Inferior parietal cortex (tissue), 1 donor: ENCODE measurements at regions not wholly inside any gene's neighbourhood (a gene's known extent, or its start where the extent isn't known, plus 50 kb on each side); places are given as distances from the start of the nearest gene placed in this dataset.
A peak's percentile ranks its signal among the peaks of the same experiment; 100 is the strongest.
"Not testable (repeated sequence)": the region's sequence is repeated elsewhere in the genome, so short reads cannot be mapped to it uniquely, and the experiment has no call there.

Source experiments
- DNase-seq: peaks from one replicate; pipeline ENCODE4 v3.0.0-alpha.2; 2016; ENCODE audit errors: extremely low spot score

DNA sequence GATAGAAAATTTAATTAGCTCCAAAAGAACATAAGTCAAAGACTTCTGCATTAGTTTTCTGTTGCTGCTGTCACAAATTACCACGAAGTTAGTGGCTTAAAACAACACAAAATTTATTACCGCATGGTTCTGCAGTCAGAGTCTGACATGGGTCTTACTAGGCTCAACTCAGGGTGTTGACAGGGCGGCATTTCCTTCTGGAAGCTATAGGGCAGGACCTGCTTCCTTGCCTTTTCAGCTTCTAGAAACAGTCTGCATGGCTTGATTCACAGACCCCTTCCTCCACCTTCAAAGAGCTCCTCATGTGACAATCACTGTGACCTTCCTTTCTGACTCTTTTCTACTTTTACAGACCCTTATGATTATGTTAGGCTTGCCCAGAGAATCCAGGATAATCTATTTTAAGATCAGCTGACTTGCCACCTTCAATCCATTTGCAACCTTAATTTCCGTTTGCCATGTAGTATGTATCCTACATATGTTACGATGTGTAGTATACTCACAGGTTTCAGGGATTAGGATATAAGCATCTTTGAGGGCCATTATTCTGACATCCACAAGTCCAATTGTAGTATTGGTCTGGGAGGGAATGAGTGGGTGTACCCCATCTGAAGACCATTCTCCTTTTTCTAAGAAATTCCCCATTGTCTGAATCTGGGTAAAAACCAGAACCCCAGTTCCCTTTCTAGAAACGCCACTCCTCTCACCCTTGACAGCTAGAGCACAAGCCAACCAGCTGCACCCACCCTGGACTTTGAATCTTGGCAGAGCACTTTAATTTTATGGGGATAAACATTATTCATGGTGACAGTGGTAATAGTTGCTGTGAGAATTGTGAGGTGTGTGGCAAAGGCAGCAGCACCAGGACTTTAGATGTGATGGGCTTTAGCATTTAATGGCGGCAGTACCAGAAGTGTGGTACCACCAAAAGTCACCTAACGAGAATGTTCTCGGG lies 265.5 kb downstream of the KCNJ2 start:
- no peak for DNase-seq

DNA sequence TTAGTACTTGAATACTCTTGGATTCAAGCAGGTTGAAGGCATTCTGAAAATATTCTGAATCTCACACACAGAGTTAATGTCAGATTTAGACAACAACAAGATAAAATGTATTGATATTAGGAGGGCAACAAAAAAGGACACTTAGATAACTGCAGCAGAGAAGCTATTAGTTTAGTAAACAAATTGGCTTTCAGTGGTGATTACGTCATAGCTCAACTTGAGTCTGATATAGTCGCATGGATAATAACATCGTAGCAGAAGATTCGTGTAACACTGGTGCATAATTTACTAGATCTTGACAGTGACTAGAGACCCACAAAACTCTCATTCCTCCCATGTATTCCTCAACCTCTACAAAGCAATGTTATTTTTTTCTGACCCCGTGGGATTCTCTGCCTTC lies 268.3 kb downstream of the KCNJ2 start:
- no peak for DNase-seq

DNA sequence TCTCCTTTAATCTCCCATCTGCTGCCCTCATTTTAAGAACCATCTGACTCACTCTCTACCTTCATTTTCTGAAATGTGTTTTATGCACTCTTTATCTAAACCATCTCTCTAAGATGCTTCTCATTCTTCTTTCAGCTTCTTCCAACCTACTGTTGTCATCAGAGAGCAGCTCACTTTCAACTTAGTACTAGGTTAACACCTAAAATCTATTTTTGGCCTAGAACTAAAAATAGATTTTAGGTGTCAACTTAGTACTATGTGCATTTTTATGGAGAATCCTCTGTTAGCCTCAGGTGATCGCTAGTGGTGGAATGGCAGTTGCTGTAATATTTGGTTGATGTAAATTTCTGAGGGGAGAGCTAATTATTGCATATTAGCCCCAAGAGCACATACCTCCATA lies 277.1 kb downstream of the KCNJ2 start:
- DNase-seq, result no peak

DNA sequence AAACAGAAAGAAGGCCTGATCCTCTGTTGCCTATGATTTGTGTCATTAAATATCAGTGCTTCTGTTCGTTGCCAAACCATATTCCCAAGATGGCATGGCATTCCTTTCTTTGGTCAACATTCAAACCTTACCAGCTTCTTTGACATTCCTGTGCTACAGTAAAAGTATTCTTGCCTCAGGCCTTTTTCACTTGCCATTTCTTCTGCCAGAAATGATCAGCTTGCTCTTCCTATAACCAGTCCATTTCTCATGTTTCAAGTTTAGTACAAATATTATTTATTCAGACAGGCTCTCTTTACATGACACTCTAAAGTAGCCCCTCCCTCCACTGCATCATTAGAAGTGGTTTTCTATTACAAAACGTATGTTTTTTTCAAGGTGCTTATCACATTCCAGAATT lies 278.3 kb downstream of the KCNJ2 start:
- no peak for DNase-seq

DNA sequence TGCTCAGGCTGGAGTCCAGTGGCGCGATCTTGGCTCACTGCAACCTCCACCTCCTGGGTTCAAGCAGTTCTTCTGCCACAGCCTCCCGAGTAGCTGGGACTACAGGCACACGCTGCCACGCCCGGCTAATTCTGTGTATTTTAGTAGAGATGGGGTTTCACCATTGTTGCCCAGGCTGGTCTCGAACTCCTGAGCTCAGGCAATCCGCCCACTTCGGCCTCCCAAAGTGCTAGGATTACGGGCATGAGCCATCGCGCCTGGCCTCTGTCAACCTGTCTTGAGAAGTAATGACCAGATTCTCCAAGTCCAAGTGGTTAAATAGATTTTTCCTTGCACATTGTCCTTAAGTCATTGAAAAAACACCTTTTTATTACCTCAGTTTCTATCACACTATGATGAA lies 283.7 kb downstream of the KCNJ2 start:
- not testable (repeated sequence) for DNase-seq

DNA sequence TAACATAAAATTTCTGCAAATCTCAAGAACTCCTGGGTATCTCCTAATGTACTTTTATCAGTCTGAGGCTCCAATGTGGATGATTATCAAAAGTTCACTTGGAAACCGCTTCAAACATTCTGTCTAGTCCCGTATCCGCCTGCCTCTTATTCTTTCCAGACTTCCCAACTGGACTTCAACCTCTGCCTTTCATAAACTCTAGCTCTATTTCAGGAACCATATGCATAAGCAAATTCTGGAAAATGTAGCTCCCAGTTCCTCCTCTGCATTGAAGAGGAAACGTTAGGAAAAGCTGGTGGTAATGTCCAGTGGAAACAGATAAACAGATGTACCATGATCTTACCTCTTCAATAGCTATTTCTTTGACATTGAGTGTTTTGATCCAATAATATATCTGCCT lies 285.0 kb downstream of the KCNJ2 start:
- DNase-seq, result no peak

DNA sequence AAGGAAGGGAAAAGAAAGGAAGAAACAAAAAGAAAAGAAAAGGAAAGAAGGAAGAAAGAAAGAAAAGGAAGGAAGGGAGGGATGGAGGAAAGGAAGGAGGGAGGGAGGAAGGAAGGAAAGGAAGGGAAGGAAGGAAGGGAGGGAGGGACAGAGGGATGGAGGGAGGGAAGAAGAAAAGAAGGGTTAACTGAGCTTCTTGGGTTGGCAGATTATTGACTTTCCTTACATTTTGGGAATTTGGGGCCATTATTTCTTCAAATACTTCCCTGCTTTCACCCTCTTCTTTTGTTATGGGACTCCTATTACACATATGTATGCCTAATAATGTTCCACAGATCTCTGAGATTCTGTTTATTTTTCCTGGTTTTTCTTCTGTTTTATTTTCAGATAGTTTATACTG lies 285.6 kb downstream of the KCNJ2 start:
- DNase-seq, result no peak

DNA sequence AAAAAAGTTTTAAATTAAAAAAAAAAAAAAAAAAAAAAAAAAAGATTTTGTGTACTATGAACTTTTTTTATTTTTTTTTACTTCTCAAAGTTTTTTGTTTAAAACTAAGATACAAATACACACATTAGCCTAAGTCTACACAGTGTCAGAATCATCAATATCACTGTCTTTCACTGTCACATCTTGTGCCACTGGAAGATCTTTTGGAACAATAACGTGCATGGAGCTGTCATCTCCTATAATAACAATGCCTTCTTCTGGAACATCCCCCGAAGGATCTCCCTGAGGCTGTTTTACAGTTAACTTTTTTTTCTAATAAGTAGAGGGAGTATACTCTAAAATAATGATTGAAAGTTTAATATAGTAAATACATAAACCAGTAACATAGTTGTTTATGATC lies 295.7 kb downstream of the KCNJ2 start:
- DNase-seq, result no peak

DNA sequence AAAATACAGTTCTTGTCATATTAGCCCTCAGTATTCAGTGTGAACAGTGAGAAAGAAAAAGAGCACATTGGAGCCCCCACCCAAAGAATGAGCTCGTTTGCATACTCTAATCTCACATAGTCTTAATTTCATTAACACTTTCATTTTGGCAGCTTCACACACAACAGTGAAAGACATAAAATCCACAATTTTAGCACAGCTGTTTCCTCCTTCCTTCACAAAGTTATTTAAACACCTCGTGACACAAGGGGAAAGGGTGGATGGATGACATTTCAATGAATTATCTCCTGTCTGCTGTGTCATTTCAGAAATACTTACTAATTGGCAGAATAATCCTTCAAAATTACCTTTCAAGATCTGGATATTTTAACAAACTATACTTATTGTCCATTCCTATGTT lies 299.3 kb downstream of the KCNJ2 start:
- no peak for DNase-seq

DNA sequence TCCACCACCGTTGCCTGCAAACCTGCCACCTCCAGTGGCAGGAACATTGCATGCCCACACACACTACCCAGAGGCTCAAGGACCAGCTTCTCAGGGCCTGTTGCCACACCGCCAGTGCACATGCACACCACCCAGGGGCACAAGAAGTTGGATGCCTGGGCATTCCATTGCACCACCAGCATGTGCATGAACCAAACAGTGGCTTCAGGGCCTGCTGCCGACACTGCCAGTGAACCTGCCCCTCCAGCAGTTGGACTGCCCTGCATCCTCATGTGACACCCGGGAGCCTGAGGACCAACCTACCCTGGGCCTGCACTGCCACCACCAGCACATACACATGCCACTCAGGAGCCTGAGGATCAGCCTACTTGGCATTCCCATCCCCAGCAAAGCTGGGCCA lies 303.7 kb downstream of the KCNJ2 start:
- no peak for DNase-seq

DNA sequence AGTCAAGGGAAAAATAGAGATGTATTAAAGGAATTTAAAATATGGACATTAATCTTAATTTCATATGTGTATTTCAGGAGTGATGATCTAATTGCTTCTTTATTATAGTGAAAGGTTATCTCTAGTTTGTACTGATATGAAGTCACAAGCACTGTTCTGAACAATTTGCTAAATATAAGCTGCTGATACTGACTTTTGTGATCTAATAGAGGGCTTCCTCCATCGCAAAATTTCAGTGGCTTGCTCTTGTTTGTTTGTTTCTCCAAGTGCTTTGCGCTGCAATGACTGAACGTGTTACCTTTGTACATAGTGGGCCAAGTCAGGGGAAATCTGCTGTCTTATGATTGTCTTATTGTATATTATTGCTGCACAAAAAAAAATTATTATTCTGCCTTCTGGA lies 307.0 kb downstream of the KCNJ2 start:
- no peak for DNase-seq

DNA sequence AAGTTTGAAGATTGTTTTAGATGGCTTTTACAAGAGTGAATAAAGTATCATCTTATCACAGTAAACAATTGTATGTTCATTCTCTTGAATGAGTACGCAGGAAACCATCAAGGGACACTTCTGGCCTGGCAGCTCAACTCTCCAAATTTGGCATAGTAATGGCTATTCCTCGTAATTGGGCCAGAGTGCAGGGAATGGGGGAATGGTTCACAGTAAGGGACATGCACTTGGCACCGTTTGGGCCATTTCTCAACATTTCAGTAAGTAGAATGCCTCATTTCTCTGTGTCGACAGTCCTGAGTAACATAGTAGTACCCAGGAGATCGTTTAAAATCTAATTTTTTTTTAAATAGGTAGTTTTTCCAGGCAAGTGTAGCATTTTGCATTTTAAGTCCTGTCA lies 309.6 kb downstream of the KCNJ2 start:
- no peak for DNase-seq

DNA sequence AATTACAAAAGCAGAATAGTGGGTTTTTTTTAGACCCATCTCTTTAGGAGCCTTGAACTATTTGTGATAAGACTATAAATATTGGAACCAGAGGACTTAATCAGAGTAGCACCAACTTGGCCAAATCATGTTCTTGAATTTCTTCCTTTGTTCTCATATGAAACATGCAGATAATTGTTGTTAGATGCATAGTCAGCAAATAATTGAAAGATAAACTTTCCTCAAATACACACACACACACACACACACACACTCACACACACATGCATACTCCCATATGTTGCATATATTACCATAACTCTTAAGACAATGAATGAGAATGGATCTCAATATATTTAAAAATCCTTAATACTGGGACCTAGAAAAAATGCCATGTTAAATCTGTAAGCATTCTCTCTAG lies 310.4 kb downstream of the KCNJ2 start:
- no peak for DNase-seq

DNA sequence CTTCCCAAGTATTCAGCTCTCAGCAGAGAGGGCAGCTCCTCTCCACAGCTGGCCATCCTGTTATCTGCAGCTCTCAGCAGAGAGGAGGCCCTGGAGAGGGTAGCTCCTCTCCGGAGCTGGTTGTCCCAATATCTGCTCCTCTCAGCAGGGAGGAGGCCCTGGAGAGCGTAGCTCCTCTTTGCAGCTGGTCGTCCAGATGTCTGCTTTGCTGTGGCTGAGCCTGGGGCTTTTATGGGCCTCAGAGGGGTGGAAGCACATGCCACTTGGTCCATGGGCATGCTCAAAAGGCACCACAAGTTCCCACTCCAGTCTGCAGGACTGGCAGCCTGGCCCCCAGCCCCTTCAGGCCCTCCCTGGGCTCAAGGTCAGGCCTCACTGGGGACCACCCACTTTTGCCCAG lies 314.3 kb downstream of the KCNJ2 start:
- DNase-seq, result no peak

DNA sequence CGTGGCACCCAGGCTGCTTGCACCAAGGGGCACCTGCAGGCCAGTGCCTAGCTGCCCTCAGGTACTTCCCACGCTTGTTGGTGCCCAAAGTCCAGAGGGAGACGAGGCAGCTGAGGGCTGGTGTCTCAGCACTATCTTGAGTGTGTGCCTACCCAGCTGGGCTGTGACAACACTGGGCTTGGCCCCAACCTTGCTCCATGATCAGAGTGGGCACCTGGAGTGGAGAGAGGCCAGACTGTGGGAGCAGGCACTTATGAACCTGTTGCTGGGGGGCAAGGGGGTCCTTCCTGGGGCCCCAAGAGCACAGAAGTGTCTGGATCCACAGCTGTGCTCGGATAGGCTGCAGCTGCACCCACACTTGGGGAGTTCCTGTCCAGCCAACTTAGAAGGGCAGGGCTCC lies 314.7 kb downstream of the KCNJ2 start:
- no peak for DNase-seq

DNA sequence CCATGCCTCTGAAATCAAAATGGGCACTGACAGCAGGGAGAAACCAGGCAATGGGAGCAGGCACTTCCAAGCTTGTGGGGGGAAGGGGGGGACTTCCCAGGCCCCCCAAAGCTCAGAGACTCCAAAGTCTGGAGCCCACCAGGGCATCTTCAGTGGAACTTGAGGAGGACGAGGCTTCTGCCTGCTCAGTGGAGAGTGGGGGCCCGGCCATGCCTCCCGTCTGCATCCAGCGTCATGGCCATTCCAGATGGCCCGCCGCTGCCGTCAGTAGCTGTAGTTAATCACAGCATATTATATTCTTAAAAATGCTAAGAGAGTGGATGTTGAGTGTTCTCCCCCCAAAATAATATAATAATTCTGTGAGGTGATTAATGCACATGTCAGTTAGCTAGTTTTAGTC lies 315.2 kb downstream of the KCNJ2 start:
- DNase-seq, result no peak

DNA sequence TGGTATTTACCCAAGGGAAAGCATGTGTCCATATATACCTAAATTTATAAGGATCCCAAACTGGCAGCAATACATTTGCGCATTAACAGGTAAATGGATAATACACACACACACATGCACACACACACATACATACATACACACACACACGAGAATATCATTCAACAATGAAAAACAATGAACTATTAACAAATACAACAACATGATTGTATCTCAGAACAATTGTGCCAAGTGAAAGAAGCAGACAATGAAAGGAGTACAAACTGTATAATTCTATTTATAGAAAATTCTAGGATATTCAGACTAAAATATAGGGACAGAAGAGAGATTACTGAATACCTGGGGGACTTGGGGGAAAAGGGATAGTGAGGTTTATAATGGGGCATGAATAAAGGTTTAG lies 323.0 kb downstream of the KCNJ2 start:
- peak; percentile 53 for DNase-seq

DNA sequence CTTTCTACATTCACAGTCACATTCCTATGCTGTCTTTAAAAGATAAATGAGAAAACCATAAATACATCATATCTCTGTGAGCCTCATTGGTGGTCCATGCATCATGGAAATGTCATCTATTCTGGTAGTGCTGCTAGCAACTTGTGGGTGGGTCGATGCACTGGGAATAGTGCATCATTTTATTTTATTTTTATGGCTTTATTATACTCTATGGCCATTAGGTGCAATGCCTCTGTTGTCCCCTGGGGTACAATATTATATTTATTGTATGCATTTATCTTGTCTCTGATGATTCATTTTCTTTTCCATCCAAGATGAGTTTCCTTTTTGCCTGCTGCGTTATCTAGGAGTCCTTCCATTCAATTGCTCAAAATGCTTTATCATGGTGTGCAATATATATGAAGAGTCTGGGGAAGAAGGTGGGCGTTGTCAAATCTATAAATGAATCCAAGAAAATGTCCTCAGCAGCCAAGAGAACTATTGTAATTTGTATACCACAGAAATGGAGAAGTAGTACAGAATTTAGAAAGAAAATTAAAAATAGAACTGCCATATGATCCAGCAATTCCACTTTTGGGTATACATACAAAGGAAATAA lies 324.0 kb downstream of the KCNJ2 start:
- no peak for DNase-seq

DNA sequence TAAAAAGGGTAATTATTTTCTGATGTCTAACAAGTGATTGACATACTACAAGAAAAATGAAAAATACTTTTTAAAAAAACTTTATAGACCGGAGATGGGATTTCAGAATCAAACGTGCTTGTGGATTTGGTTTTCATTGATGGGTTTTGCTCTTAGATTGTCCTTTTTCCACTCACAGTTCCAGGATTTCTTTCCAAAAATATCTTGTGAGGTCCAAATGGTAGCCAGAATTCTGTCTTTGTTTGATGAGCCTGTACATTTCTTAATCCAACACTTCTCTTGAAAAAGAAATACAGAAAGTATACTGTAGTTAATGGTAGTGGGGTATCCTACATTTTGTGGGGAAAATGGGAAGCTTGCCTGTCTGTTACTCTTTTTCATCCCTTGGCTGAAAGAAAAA lies 329.3 kb downstream of the KCNJ2 start:
- DNase-seq, result no peak

DNA sequence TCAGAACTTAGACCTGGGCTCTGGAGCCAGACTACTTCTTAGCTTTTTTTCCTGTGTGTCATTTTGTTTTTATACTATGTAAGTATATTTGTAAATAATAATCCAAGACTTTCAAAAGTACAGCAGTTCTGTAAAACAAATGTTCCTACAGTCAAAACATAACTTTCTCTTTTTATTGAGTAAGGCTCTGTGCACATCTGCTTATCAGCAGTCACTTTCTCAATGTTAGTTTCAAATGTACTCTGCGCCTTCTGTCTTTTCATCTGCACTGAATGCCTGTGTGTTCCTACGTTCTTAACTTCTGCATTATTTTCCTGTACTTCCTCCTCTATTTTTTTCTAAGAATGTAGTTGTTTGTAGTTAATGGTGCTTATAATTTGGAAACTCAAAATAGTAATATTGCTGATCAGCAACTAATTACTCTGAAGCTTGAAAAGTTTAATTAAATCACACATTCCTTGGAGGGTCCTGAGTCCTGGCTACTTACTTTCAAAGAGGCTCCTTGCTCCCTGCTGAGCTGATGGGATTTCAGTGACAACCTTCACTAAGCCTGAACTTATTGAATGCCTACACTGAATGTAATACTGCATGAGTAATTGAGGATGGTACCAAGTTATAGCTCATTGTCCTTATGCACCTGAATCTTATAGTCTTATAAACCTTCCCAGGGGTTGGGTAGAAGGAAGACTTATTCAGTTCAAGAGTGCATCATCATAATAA lies 329.9 kb downstream of the KCNJ2 start:
- DNase-seq, result no peak

DNA sequence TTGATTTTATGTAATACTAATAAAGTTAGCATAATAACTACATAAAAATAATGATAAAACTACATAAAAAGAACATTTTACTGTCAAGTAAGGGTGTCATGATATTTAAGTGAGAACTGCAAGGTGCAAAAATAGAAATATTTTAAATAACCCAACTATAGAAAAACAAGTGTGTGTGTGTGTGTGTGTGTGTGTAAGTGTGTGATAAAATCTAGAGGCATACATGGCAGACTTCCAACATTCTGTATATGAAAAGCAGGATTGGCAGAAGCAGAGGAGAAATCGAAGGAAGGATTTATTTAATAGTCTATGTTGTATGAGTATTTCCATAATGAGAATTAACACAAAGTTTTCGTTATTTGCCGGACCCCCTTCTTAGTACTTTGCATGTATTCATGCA lies 334.1 kb downstream of the KCNJ2 start:
- no peak for DNase-seq

DNA sequence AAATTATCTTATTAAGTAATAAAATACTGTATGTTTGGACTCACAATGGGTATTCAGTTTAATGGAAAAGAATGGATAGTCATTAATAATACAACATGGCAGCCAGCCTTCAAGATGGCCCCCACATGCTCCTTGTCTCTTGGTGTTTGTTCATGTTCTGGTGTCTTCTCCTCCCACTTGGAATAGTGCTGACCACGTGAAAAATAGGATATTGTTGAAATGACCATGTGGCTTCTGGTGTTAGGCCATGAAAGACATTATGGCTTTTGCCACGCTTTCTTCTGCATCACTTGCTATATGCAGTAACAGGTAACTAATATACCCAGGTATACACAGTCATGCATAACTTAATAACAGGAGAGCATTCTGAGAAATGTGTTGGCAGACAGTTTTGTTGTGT lies 341.0 kb downstream of the KCNJ2 start:
- DNase-seq, result no peak

DNA sequence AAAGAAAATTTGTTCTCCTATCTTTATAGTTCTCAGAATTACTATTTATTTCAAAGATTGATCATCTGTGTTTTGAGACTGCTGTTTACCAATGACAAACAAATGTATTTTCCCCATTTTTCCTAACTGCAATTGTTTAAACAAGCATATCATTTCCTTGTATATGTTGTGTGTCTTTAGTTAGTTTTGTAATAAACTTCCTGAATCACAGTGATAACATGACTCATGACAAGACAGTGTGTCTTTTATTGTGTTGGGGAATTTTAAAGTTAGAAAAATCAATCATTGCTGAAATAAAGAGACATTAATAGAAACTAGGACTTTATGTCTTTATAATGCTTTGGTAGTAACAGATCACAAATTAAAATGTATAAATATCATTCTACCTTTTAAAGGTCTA lies 348.5 kb downstream of the KCNJ2 start:
- no peak for DNase-seq
